ENCODE measurements at regions not wholly inside any gene's neighbourhood (a gene's known extent, or its start where the extent isn't known, plus 50 kb on each side); places are given as distances from the start of the nearest gene placed in this dataset.

GRCh38 chr17:77499699-77500435 lies 359.1 kb downstream of the SEC14L1 start:
- Histone ChIP-seq H3K36me3 (ENCODE audit: control insufficient read depth, insufficient read depth, low read length, severe bottlenecking) (peaks cover 69% of the 10 kb centered on the region), H3K4me1 (ENCODE audit: control insufficient read depth, insufficient read depth, low read length) (no peaks in the 10 kb centered on the region), H3K9me3 (ENCODE audit: control insufficient read depth, low read length) (no peaks in the 10 kb centered on the region), H3K4me3 (ENCODE audit: low read length) (no peak overlapping the region), H3K9ac (ENCODE audit: low read length) (no peak overlapping the region), H3K27me3 (replicated peaks; ENCODE audit: control insufficient read depth, insufficient read depth, low read length) (no peaks in the 10 kb centered on the region)
- DNase-seq (ENCODE audit: low read depth): no peak

GRCh38 chr17:77501101-77501566 lies 360.4 kb downstream of the SEC14L1 start:
- Histone ChIP-seq H3K4me3 (ENCODE audit: low read length) (no peak overlapping the region), H3K9me3 (ENCODE audit: control insufficient read depth, low read length) (no peaks in the 10 kb centered on the region), H3K36me3 (ENCODE audit: control insufficient read depth, insufficient read depth, low read length, severe bottlenecking) (peaks cover 57% of the 10 kb centered on the region), H3K9ac (ENCODE audit: low read length) (no peak overlapping the region), H3K27me3 (replicated peaks; ENCODE audit: control insufficient read depth, insufficient read depth, low read length) (no peaks in the 10 kb centered on the region), H3K4me1 (ENCODE audit: control insufficient read depth, insufficient read depth, low read length) (no peaks in the 10 kb centered on the region)
- DNase-seq (ENCODE audit: low read depth): peak; percentile 37

- Histone ChIP-seq H3K9ac (ENCODE audit: low read length) (no peak overlapping the region), H3K36me3 (ENCODE audit: control insufficient read depth, insufficient read depth, low read length, severe bottlenecking) (peaks cover 49% of the 10 kb centered on the region), H3K9me3 (ENCODE audit: control insufficient read depth, low read length) (no peaks in the 10 kb centered on the region), H3K27me3 (replicated peaks; ENCODE audit: control insufficient read depth, insufficient read depth, low read length) (no peaks in the 10 kb centered on the region), H3K4me3 (ENCODE audit: low read length) (no peak overlapping the region), H3K4me1 (ENCODE audit: control insufficient read depth, insufficient read depth, low read length) (no peaks in the 10 kb centered on the region)
- no peak for DNase-seq (ENCODE audit: low read depth)
Measured at GRCh38 chr17:77501751-77502625, 361.2 kb downstream of the SEC14L1 start.

- H3K9ac ChIP-seq (ENCODE audit: low read length): no peak overlapping the region
- H3K9me3 ChIP-seq (ENCODE audit: control insufficient read depth, low read length): no peaks in the 10 kb centered on the region
- H3K4me3 ChIP-seq (ENCODE audit: low read length): no peak overlapping the region
- H3K27me3 ChIP-seq (replicated peaks; ENCODE audit: control insufficient read depth, insufficient read depth, low read length): no peaks in the 10 kb centered on the region
- no peaks in the 10 kb centered on the region for H3K4me1 ChIP-seq (ENCODE audit: control insufficient read depth, insufficient read depth, low read length)
- DNase-seq (ENCODE audit: low read depth): no peak
- H3K36me3 ChIP-seq (ENCODE audit: control insufficient read depth, insufficient read depth, low read length, severe bottlenecking): peaks cover 42% of the 10 kb centered on the region
Measured at GRCh38 chr17:77502626-77503292, 362.0 kb downstream of the SEC14L1 start.

GRCh38 chr17:77503293-77503655 lies 362.5 kb downstream of the SEC14L1 start:
- no peak overlapping the region for H3K9ac ChIP-seq (ENCODE audit: low read length)

GRCh38 chr17:77503916-77504651 lies 363.3 kb downstream of the SEC14L1 start:
- Histone ChIP-seq H3K9ac (ENCODE audit: low read length) (no peak overlapping the region), H3K27me3 (replicated peaks; ENCODE audit: control insufficient read depth, insufficient read depth, low read length) (no peaks in the 10 kb centered on the region), H3K4me3 (ENCODE audit: low read length) (no peak overlapping the region), H3K4me1 (ENCODE audit: control insufficient read depth, insufficient read depth, low read length) (peaks cover 4% of the 10 kb centered on the region), H3K9me3 (ENCODE audit: control insufficient read depth, low read length) (no peaks in the 10 kb centered on the region), H3K36me3 (ENCODE audit: control insufficient read depth, insufficient read depth, low read length, severe bottlenecking) (peaks cover 36% of the 10 kb centered on the region)
- no peak for DNase-seq (ENCODE audit: low read depth)

More at GRCh38 chr17:77503293-77503655, 362.5 kb downstream of the SEC14L1 start:
- peaks cover 42% of the 10 kb centered on the region for H3K36me3 ChIP-seq (ENCODE audit: control insufficient read depth, insufficient read depth, low read length, severe bottlenecking)
- H3K9me3 ChIP-seq (ENCODE audit: control insufficient read depth, low read length): no peaks in the 10 kb centered on the region
- DNase-seq (ENCODE audit: low read depth): no peak
- H3K4me3 ChIP-seq (ENCODE audit: low read length): no peak overlapping the region
- H3K4me1 ChIP-seq (ENCODE audit: control insufficient read depth, insufficient read depth, low read length): peaks cover 4% of the 10 kb centered on the region
- no peaks in the 10 kb centered on the region for H3K27me3 ChIP-seq (replicated peaks; ENCODE audit: control insufficient read depth, insufficient read depth, low read length)

- H3K4me3 ChIP-seq (ENCODE audit: low read length): no peak overlapping the region
- H3K9me3 ChIP-seq (ENCODE audit: control insufficient read depth, low read length): no peaks in the 10 kb centered on the region
- peaks cover 34% of the 10 kb centered on the region for H3K36me3 ChIP-seq (ENCODE audit: control insufficient read depth, insufficient read depth, low read length, severe bottlenecking)
- no peaks in the 10 kb centered on the region for H3K27me3 ChIP-seq (replicated peaks; ENCODE audit: control insufficient read depth, insufficient read depth, low read length)
- H3K9ac ChIP-seq (ENCODE audit: low read length): no peak overlapping the region
- no peak for DNase-seq (ENCODE audit: low read depth)
- peaks cover 4% of the 10 kb centered on the region for H3K4me1 ChIP-seq (ENCODE audit: control insufficient read depth, insufficient read depth, low read length)
Measured at GRCh38 chr17:77504652-77505155, 363.9 kb downstream of the SEC14L1 start.

- Histone ChIP-seq H3K9ac (ENCODE audit: low read length) (no peak overlapping the region), H3K4me3 (ENCODE audit: low read length) (no peak overlapping the region), H3K4me1 (ENCODE audit: control insufficient read depth, insufficient read depth, low read length) (peaks cover 4% of the 10 kb centered on the region), H3K36me3 (ENCODE audit: control insufficient read depth, insufficient read depth, low read length, severe bottlenecking) (peaks cover 30% of the 10 kb centered on the region), H3K27me3 (replicated peaks; ENCODE audit: control insufficient read depth, insufficient read depth, low read length) (no peaks in the 10 kb centered on the region), H3K9me3 (ENCODE audit: control insufficient read depth, low read length) (no peaks in the 10 kb centered on the region)
- DNase-seq (ENCODE audit: low read depth): no peak
Measured at GRCh38 chr17:77505181-77505639, 364.4 kb downstream of the SEC14L1 start.

GRCh38 chr17:77506371-77506991 lies 365.7 kb downstream of the SEC14L1 start:
- no peak overlapping the region for H3K9ac ChIP-seq (ENCODE audit: low read length)
- no peak for DNase-seq (ENCODE audit: low read depth)
- H3K36me3 ChIP-seq (ENCODE audit: control insufficient read depth, insufficient read depth, low read length, severe bottlenecking): peaks cover 21% of the 10 kb centered on the region
- peaks cover 4% of the 10 kb centered on the region for H3K4me1 ChIP-seq (ENCODE audit: control insufficient read depth, insufficient read depth, low read length)
- no peak overlapping the region for H3K4me3 ChIP-seq (ENCODE audit: low read length)
- H3K9me3 ChIP-seq (ENCODE audit: control insufficient read depth, low read length): no peaks in the 10 kb centered on the region
- H3K27me3 ChIP-seq (replicated peaks; ENCODE audit: control insufficient read depth, insufficient read depth, low read length): no peaks in the 10 kb centered on the region

GRCh38 chr17:77507111-77507885 lies 366.5 kb downstream of the SEC14L1 start:
- H3K9me3 ChIP-seq (ENCODE audit: control insufficient read depth, low read length): no peaks in the 10 kb centered on the region
- no peaks in the 10 kb centered on the region for H3K27me3 ChIP-seq (replicated peaks; ENCODE audit: control insufficient read depth, insufficient read depth, low read length)
- H3K9ac ChIP-seq (ENCODE audit: low read length): no peak overlapping the region
- no peak overlapping the region for H3K4me3 ChIP-seq (ENCODE audit: low read length)
- peaks cover 13% of the 10 kb centered on the region for H3K36me3 ChIP-seq (ENCODE audit: control insufficient read depth, insufficient read depth, low read length, severe bottlenecking)
- no peak for DNase-seq (ENCODE audit: low read depth)
- H3K4me1 ChIP-seq (ENCODE audit: control insufficient read depth, insufficient read depth, low read length): peaks cover 4% of the 10 kb centered on the region

All from adipocyte (in vitro differentiated cells).